OCI-LY3 (cell line): ENCODE measurements at regions not wholly inside any gene's neighbourhood (a gene's known extent, or its start where the extent isn't known, plus 50 kb on each side); places are given as distances from the start of the nearest gene placed in this dataset.

Experiments
- CTCF ChIP-seq: fragments of 200-600, 300-600 bp; sonication (generic); IDR thresholded peaks from 2 replicates; pipeline ENCODE4 v1.5.1; 2014; ENCODE audit warnings: antibody characterized with exemption, low read length, low read depth
- EZH2phosphoT487 ChIP-seq: fragments of 200-600 bp; shearing (Covaris generic); IDR thresholded peaks from 2 replicates; pipeline ENCODE4 v1.6.1; 2018; ENCODE audit warnings: antibody characterized with exemption, mixed run types, low read depth

DNA sequence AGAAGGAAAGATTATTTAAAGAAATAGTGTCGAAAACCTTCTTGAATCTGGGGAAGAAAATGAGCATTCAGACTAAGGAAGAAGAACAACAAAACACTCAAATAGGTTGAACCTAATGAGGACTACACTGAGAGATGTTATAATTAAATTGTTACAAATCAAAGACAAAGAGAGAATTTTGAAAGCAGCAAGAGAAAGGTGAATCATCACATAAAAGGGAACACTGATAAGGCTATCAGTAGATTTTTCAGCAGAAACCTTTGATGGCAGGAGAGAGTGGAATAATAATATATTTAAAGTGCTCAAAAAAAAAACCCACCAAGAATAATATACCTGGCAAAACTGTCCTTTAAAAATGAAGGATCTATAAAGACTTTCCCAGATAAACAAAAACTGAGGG is 114.9 kb downstream of the AREG start:
- TF ChIP-seq CTCF (no peak), EZH2phosphoT487 (no peak)
